Activated CD8-positive, alpha-beta memory T cell treated with anti-CD3 and anti-CD28 coated beads for 36 hours (primary cell): ENCODE measurements at regions not wholly inside any gene's neighbourhood (a gene's known extent, or its start where the extent isn't known, plus 50 kb on each side); places are given as distances from the start of the nearest gene placed in this dataset.
"Not testable (repeated sequence)": the region's sequence is repeated elsewhere in the genome, so short reads cannot be mapped to it uniquely, and the experiment has no call there.

Experiments
- CTCF ChIA-PET: fragments of 350-600 bp; sonication (Branson Sonifier 250); formaldehyde crosslinking; loops from one replicate; lab custom pipeline; 2021; ENCODE audit warnings: antibody characterized with exemption; lab: Charles Lee
- POLR2A ChIA-PET: fragments of 350-600 bp; sonication (Branson Sonifier 250); formaldehyde crosslinking; loops from one replicate; lab custom pipeline; 2021; ENCODE audit warnings: antibody characterized with exemption; lab: Charles Lee

DNA sequence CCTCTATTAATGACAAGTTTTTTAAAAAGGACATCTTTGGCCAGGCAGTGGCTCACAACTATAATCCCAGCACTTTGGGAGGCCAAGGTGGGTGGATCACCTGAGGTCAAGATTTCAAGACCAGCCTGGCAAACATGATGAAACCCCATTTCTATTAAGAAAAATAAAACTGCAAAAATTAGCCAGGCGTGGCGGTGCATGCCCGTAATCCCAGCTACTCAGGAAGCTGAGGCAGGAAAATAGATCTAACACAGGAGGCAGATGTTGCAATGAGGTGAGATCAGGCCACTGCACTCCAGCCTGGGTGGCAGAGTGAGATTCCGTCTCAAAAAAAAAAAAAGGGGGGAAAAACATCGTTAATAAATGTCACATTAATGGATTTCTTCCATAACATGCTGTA lies 1805.4 kb downstream of the C4orf33 start:
- ChIA-PET CTCF (no interaction called here), POLR2A (no interaction called here)

DNA sequence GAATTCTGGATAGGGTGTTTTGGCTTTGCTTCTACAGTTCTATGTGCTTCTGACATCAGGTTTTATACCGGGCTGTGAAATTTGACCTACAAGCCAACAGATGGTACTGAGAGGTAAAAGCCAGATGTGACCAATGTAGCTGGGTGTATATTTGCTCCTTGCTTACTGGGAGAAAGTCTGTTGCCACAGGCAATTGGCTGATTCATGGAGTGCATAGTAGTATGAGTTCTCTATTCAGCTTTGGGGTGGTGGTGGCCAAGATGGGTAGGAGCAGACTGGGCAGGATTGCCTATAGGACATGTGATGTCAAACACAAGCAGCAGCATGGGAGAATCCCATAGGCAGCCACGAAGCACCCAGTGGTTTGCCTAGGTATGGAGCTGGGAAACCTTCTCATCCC lies 1827.0 kb downstream of the C4orf33 start:
- ChIA-PET POLR2A (no interaction called here), CTCF (no interaction called here)

DNA sequence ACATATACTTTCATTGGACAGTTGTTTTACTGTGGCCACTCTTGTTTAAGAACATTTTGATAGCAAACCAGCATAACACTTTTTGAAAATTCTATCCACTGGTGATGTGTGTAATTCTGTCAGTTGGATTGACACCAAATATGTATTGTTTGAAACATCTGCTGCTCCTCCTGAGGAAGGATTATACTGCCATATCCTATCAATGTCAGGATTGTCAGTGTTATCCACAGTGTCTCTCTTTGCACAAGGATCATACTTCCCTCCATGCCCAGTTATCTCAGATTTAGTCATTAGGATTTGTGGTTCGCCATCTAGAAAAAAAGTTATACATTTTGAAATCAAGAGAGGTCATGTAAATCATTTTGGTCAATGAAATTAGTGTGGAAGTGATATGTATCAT lies 1859.6 kb downstream of the C4orf33 start:
- ChIA-PET CTCF (no interaction called here), POLR2A (no interaction called here)

DNA sequence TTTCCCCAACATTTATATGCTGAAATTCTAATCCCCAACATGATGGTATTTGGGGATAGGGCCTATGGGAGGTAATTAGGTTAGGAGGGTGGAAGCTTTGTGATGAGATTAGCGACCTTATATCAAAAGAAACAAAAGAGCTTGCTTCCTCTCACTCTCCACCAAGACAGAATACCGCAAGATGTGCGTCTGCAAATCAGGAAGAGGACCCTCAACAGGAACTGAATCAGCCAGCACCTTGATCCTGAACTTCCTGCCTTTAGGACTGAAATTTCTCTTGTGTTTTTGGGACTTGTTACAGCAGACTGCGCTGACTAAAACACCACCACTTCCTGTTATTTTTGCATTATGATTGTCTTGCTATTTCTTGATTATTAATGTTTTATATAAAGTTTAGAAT lies 1889.4 kb downstream of the C4orf33 start:
- ChIA-PET POLR2A (no interaction called here), CTCF (no interaction called here)

DNA sequence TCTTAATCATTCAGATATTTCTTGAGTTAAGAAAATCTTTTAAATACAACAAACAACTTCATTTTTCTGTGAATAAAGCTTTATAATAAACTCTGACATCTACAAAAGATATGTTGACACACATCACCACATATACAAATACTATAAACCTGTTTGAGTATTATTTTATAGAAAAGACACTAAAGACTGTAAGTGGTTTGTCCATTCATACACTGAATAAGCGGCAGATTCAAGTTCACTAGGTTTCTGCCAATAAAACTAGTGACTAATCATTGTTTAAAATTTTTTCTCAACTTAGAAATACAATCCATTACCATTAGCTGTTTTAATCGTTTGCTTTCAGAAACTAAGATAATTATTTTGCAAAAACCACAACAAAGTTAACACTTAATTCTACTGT lies 1900.0 kb downstream of the C4orf33 start:
- POLR2A ChIA-PET: no interaction called here
- CTCF ChIA-PET: no interaction called here

DNA sequence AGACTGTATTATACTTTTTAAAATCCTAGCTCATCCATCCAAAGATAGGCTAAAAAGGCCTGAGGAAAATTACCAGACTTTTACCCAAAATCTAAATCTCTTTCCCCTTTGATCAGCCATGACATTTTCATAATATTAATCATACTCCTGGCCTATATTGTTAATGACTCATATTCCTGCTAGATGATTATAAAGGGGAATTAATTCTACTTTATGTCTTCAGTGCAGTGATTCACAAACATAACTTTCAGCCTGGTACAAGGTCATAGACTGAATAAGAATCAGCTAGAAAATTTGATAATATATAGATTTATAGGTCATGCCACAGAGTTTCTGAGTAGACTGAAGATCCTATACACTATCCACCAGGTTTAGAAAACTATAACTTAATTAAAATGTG lies 1905.4 kb downstream of the C4orf33 start:
- ChIA-PET CTCF (no interaction called here), POLR2A (no interaction called here)

DNA sequence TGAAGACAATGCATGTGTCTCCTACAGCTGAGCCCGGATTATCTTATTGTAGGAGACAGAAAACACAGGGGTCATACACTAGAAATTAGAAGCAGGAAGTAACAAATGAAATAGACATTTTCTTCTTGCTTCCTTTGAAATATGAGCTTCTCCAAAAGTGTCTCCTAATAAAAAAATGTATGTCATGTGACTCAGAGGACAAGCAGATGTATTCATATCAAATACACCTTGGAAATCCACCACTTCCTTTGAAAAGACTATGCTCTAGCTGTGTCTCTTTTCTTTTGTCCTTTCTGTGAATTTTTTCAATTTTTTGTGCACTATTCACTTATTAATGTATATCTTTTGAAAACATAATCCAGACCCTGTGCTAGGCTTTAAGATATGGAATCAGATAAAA lies 1906.2 kb downstream of the C4orf33 start:
- POLR2A ChIA-PET: no interaction called here

DNA sequence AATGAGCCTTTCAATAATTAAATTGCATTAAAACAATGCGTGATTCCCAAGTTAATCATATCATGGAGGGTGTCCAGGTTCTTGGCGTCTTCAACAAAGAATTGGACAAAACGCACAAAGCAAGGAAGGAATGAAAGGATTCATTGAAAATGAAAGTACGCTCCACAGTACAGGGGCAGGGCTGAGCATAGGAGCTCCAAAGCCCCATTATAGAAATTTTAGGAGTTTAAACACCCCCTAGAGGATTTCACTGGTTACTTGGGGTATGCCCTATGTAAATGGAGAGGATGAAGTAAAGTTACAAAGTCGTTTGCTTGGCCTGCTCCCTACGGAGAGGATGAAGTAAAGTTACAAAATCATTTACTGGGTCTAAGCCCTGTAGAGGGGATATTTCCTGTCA lies 1910.4 kb downstream of the C4orf33 start:
- CTCF ChIA-PET: no interaction called here
- POLR2A ChIA-PET: no interaction called here

More for the DNA sequence above, 1906.2 kb downstream of the C4orf33 start:
- CTCF ChIA-PET: no interaction called here

DNA sequence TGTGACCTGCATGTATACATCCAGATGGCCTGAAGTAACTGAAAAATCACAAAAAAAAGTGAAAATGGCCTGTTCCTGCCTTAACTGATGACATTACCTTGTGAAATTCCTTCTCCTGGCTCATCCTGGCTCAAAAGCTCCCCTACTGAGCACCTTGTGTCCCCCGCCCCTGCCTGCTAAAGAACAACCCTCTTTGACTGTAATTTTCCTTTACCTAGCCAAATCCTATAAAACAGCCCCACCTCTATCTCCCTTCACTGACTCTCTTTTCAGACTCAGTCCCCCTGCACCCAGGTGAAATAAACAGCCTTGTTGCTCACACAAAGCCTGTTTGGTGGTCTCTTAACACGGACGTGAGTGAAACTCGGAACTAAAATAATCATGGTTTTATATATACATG lies 1916.0 kb downstream of the C4orf33 start:
- CTCF ChIA-PET: not testable (repeated sequence)

DNA sequence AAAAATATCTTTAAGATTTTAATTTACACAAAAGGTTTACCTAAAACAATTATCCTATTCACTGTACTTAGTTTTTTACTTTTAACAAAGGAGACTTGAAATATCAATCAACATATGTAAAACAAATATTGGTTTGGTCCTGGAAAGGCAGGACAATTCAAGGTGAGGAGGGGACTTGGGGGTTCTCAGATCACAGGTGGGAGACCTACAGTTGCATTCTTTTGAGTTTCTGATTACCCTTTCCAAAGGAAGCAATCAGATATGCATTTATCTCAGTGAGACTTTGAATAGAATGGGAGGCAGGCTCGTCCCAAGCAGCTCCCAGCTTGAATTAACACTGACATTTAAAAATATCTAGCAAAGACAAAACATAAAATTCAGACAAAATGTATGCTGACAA lies 1917.3 kb downstream of the C4orf33 start:
- ChIA-PET CTCF (no interaction called here), POLR2A (no interaction called here)

More for the DNA sequence above, 1916.0 kb downstream of the C4orf33 start:
- POLR2A ChIA-PET: not testable (repeated sequence)

DNA sequence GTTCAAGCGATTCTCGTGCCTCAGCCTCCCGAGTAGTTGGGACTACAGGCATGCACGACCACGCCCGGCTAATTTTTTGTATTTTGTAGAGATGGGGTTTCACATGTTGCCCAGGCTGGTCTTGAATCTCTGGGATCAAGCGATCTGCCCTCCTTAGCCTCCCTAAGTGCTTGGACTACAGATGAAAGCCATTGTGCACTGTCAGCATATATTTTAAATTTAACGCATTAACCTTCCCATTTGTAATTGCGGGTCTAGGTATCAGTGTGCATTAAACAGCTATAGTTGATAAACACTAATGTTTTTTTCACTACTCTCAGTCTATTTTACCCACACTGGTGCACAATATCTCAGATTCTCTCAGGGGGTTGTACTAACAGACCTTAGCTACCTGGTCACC lies 1930.8 kb downstream of the C4orf33 start:
- ChIA-PET CTCF (no interaction called here), POLR2A (no interaction called here)

DNA sequence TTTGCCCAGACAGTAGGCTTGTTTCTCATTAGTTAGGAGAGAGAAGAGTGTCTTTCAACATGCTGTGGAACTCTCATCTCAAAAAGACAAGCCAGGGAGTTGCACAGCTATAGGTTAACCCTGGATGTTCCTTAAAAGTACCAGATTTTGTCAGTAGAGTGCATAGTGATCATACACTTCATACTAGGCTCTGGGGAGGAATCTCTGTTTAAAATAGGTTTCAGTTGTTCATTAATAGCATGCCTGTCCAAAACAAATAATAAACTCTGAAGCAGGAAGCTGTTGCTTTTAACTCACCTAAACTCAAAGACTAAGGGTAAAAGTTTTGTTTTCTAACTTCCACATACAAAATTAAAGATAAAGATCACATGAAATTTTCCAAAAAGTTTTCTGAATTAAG lies 1948.4 kb downstream of the C4orf33 start:
- CTCF ChIA-PET: no interaction called here
- POLR2A ChIA-PET: no interaction called here

DNA sequence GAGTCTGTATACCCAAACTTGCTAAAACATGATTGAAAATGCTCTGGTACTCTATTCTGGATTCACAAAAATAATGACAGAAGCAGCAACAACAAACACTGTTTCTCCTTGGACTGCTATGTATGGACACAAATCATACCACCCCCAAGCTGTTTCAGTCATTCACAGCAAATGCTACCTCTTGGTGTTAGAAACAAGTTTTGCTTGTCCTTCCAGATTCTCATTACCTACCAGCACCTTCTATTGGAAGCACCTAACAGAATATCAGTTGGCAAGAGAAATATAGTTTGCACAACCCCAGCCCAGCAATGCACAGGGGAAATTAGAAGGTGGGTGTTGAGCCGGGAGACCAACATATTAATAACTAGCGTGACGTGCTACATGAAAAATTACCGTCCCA lies 1950.9 kb downstream of the C4orf33 start:
- ChIA-PET CTCF (no interaction called here), POLR2A (no interaction called here)

DNA sequence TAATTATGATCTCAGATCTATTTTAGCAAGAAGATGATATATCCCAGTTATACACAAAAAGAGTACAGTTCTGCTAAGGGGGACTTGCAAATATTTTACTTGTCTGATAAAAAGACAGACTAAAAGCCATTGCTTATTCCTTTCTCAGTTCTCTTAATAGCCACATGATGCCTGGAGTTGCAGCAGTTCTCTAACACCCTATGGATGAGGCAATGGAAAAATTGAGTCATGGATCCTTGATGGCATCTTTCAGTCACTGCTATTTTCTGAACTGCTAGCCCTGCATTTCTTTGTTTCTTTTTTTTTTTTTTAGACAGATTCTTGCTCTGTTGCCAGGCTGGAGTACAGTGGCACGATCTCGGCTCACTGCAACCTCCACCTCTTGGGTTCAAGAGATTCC lies 1956.7 kb downstream of the C4orf33 start:
- POLR2A ChIA-PET: no interaction called here

DNA sequence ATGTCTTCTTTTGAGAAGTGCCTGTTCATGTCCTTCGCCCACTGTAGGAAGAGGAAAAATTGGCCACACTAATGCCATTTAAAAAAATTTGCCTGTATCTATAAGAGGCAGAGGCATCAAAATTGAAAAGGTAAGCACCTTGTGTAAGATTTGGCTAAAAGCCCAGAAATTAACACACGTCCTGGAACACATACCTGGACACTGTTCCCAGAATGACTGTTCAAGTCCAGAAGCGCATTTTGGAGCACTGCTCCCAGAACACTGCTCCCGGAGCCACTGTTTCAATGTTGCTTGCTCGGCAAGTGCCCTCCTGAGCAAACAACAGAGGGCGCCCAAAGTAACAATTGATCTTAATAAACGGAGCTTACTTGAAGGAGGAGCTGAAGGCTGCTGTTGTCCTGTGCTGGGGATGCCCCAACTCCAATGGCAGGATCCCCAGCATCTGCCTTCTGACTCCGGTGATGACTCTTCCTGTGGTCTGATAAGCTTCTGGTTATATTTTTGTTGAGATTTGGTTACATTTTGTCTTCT lies 1958.6 kb downstream of the C4orf33 start:
- CTCF ChIA-PET: no interaction called here

More for the DNA sequence above, 1956.7 kb downstream of the C4orf33 start:
- CTCF ChIA-PET: no interaction called here

DNA sequence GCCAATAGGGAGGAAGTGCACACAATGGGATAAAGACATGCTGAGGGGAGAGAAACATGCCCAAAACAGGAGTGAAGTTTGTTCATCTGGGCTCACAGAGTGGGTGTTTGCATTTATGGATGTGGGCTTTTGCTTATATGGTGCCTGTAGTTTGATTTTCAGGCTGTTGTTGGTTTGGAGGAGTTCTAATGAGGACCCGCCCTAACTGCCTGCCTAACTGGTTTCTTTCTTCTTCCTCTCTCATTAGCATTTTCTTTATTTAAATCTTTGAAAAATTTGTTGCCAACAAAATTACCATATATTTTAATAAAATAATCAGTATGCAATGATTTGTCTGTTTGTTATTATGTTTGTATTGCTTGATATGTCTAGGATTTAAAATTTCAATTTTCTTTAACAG lies 1965.8 kb downstream of the C4orf33 start:
- ChIA-PET POLR2A (no interaction called here), CTCF (no interaction called here)

More for the DNA sequence above, 1958.6 kb downstream of the C4orf33 start:
- POLR2A ChIA-PET: no interaction called here

DNA sequence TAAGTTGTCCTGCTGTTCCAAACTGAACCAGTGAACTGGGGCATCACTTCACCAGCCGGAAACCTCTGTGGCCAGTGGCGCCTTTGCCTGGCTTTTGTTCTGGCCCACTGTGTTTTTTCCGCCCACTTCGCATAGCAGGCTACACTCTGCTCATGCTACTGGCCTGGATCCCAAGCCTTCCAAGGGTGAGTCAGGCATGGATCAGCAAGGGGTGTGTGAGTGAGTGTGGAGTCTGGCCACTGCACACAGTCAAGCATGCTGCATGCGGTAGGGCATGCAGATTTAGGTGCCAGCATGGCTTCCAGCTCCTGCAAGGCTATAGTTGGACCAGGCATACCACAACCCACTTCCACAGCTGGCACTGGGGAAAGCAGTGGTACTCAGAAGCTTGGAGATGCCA lies 1967.9 kb downstream of the C4orf33 start:
- CTCF ChIA-PET: no interaction called here
- POLR2A ChIA-PET: no interaction called here

DNA sequence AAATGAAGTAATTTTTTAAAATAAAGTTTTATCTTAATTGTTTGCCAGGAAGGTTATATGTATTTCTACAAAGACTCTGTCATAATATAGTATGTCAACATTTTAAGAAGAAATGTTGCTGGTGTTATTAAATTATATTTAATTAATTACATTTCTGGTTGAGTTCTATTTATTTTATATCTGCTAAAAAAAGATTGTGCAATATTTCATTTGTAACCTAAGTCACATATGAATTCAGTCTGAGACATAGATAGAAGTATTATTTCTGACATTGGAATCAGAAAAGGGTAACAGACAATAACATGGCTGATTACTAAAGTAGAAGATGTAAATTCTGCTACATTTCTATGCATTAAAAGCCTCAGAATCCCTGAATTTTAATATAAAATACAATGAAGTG lies 1985.1 kb downstream of the C4orf33 start:
- ChIA-PET CTCF (no interaction called here), POLR2A (no interaction called here)

DNA sequence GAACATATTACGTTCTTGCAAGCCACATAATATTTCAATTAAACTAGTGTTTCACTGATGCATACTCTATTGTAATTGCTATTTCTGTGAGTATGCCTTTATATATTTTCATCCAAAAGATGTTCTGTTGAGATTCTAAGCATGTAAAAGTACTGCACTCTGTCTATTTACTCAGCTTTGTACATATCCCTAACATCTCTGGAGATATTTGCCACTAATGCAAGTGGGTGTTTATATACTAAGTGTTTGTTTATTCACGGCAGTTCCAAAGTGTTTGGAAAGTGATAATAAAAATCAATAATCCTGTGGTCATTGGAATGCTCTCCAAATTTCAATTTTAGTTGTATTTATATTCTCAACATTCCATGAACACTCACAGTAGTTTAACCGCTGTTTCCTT lies 1989.0 kb downstream of the C4orf33 start:
- POLR2A ChIA-PET: no interaction called here
- CTCF ChIA-PET: no interaction called here

DNA sequence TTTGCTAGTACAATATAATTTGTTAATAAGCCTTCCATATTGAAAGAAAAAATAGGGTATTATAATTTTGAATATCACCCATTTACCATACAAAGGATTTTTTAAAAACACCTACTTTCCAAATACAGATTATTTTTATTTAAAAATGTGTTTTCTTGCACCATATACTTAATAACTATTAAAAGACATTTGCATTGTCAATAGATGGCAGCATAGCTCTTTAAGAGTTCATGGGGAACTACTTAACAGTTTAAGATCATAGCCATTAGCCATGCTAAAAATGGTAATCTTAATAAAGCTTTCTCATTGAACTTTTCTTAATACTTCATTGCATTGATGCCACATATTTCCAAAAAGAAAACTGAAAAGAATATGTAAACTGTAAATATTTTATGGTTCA lies 1995.9 kb downstream of the C4orf33 start:
- CTCF ChIA-PET: no interaction called here
- POLR2A ChIA-PET: no interaction called here

DNA sequence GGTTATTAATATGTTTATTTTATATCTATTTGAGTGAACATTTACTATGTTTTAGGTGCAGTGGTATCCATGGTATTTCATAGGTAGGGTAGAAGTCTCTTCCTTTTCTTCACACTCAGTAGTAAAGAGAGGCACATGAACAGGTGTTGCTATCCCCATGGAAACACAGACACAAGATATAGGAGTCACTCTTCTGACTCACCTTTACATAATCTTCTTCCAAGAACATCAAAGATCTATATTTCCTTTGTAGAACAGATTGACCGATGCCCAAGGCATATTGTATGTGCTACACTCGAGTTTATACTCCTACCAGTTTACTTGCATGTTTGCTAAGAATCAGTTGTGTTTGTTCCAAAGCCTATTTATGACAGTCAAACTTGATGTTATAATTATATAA lies 1997.4 kb downstream of the C4orf33 start:
- ChIA-PET POLR2A (no interaction called here), CTCF (no interaction called here)

DNA sequence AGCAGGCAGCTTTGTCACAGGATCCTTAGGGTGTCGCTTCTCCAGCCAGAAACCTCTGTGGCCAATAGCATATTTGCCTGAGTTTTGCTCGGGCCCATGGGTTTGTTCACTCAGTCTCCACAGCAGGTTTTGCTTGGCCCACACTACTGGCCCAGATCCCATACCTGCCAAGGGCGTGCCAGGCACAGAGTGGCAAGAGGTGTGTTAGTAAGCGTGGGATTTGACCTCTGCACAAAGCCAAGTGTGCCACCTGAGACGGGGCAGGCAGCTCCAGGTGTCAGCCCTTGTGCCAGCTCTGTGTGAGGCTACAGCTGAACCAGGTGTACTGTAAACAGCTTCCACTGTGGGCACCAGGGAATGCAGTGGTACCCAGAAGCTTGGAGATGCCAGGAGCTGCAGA lies 2003.0 kb downstream of the C4orf33 start:
- POLR2A ChIA-PET: no interaction called here
- CTCF ChIA-PET: no interaction called here
